AG04450 (cell line): ENCODE measurements at regions not wholly inside any gene's neighbourhood (a gene's known extent, or its start where the extent isn't known, plus 50 kb on each side); places are given as distances from the start of the nearest gene placed in this dataset.

Experiments used
- CTCF ChIA-PET: fragments of 300-600, 350-600 bp; formaldehyde crosslinking; extraction: SDS; loops from one replicate; lab custom pipeline; 2022; ENCODE audit warnings: antibody characterized with exemption, inconsistent platforms; lab: Charles Lee
- POLR2A ChIA-PET: fragments of 350-600 bp; formaldehyde crosslinking; extraction: SDS; loops from one replicate; lab custom pipeline; 2021; ENCODE audit warnings: antibody characterized with exemption, inconsistent platforms; lab: Yijun Ruan, JAX
- DNase-seq: peaks from one replicate; pipeline ENCODE4 v3.0.0-alpha.2; 2011; ENCODE audit warnings: low read depth, low spot score
- H3K27ac ChIP-seq: one replicate; pipeline ENCODE4 v1.5.1; 2012; ENCODE audit warnings: low read depth, low read length, control low read depth
- H3K27me3 ChIP-seq: one replicate; pipeline ENCODE4 v1.6.0; 2012; ENCODE audit warnings: low read length; ENCODE audit not compliant: control insufficient read depth, insufficient read depth
- H3K4me3 ChIP-seq: 2 replicates; pipeline ENCODE4 v1.5.1; 2011; ENCODE audit warnings: mild to moderate bottlenecking, low read depth, low read length, control low read depth
- H3K9me3 ChIP-seq: 2 replicates; pipeline ENCODE4 v1.5.1; 2012; ENCODE audit warnings: low read length; ENCODE audit not compliant: control insufficient read depth, insufficient read depth
- CTCF ChIP-seq: IDR thresholded peaks from 2 replicates; pipeline ENCODE4 v1.5.1; 2011; ENCODE audit warnings: low read depth, low read length, control low read depth, inconsistent platforms

- no peak overlapping the region for H3K27ac ChIP-seq
- POLR2A ChIA-PET = no interaction called here
- no peaks in the 10 kb centered on the region for H3K9me3 ChIP-seq
- no peak for TF ChIP-seq CTCF
- DNase-seq = no peak
- CTCF ChIA-PET = no interaction called here
- H3K4me3 ChIP-seq = no peak overlapping the region
- H3K27me3 ChIP-seq = peaks cover 2% of the 10 kb centered on the region
Observed at GRCh38 chr11:122269824-122270223, 153.8 kb upstream of the BLID start.

- no peak overlapping the region for H3K4me3 ChIP-seq
- no peaks in the 10 kb centered on the region for H3K9me3 ChIP-seq
- peaks cover 2% of the 10 kb centered on the region for H3K27me3 ChIP-seq
- no peak for TF ChIP-seq CTCF
- ChIA-PET POLR2A (no interaction called here), CTCF (no interaction called here)
- no peak overlapping the region for H3K27ac ChIP-seq
- no peak for DNase-seq
Observed at GRCh38 chr11:122268601-122269130, 152.7 kb upstream of the BLID start.

- no peaks in the 10 kb centered on the region for H3K9me3 ChIP-seq
- no peak for TF ChIP-seq CTCF
- peaks cover 2% of the 10 kb centered on the region for H3K27me3 ChIP-seq
- ChIA-PET POLR2A (no interaction called here), CTCF (interaction anchor here (0.8 kb wide), 1 partner anchor 22 kb away, joined by 3 read pairs; no protein-coding TSS in a partner anchor)
- peak; percentile 21 for DNase-seq
- H3K27ac ChIP-seq = no peak overlapping the region
- H3K4me3 ChIP-seq = no peak overlapping the region
Observed at GRCh38 chr11:122267602-122268001, 151.6 kb upstream of the BLID start.

DNA sequence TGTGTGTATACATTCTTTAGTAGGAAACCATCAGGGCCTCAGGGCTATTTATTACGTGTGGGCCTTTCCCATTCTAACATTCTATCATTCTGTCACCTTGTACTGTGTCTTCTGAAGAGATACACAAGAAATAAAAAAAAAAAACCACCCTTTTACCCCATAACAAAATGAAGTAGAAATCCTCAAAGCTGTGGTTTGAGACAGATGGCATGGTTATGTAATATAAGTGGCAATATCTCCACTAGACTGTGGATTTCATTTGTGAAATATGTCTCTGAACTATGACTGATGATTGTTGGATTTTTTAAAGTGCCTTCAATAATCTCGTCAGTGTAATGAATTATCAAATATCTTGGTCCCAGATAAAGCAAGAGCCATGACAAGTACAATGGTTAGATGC, 150.0 kb upstream of the BLID start:
- DNase-seq = no peak
- ChIA-PET CTCF (no interaction called here), POLR2A (no interaction called here)
- H3K27ac ChIP-seq = no peak overlapping the region
- no peak for TF ChIP-seq CTCF
- no peak overlapping the region for H3K4me3 ChIP-seq
- H3K27me3 ChIP-seq = peaks cover 2% of the 10 kb centered on the region
- H3K9me3 ChIP-seq = no peaks in the 10 kb centered on the region

- ChIA-PET CTCF (no interaction called here), POLR2A (no interaction called here)
- TF ChIP-seq CTCF = no peak
- no peak overlapping the region for H3K4me3 ChIP-seq
- H3K9me3 ChIP-seq = no peaks in the 10 kb centered on the region
- peaks cover 2% of the 10 kb centered on the region for H3K27me3 ChIP-seq
- no peak overlapping the region for H3K27ac ChIP-seq
- no peak for DNase-seq
Observed at GRCh38 chr11:122264121-122264520, 148.1 kb upstream of the BLID start.
